ENCODE measurements at regions not wholly inside any gene's neighbourhood (a gene's known extent, or its start where the extent isn't known, plus 50 kb on each side); places are given as distances from the start of the nearest gene placed in this dataset.

GRCh38 chr2:8159211-8159965, 522.5 kb upstream of the ID2 start:
- Histone ChIP-seq H3K4me3 (no peak overlapping the region), H3K27ac (no peak overlapping the region)

- no peak overlapping the region for H3K27ac ChIP-seq
- no peak overlapping the region for H3K4me3 ChIP-seq
Observed at GRCh38 chr2:8159966-8160603, 521.8 kb upstream of the ID2 start.

GRCh38 chr2:8160959-8161358, 520.9 kb upstream of the ID2 start:
- Histone ChIP-seq H3K4me3 (no peak overlapping the region), H3K27ac (no peak overlapping the region)

DNA sequence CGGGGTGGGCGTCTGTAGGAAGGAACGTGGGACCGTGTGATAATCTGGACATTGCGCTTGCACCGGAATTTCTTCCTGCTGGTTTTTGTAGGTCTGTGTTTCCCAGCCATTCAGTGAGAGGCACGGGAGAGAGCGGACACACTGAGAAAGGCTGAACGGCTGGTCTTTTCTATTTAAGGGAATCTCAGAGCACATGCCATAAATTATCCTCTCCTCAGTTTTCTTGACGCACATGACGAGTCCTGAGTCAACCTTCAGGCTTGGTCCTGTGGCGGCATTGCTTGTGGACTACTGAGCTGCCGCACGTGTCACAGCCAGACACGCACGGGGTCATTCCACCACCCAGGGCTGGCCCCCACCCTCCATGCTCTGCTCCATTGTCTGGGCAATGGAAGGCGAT, 519.3 kb upstream of the ID2 start:
- no peak overlapping the region for H3K4me3 ChIP-seq
- no peak overlapping the region for H3K27ac ChIP-seq

GRCh38 chr2:8165550-8165949, 516.3 kb upstream of the ID2 start:
- Histone ChIP-seq H3K27ac (no peak overlapping the region), H3K4me3 (no peak overlapping the region)

DNA sequence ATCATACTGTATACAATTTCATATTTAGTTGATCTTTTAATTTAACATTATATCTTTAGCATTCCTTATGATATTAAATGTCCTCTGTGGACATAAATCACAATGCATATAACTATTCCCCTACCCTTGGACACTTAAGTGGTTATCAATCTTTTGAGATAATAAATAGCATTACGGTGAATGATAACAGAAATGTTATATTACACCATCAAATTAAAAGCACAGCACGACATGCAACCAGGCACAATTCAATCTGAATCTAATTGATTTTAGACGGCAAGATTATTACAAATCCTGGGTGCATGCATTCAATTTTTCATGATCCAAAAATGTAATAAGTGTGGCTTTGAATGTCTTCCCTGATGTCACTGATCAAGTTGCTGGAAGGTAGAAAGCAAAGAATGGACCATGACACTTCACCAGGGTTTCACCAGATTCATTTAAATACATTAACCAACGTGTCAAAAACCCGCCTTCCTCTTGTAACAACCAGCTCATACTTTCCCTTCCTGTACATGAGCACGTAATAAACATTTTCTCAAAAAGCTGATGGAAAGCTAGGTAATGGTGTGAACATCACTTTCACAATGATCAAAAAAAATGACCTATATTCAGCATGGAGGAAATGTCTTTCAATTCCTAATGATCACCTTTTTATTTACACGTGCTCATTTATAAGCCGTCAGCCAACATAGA, 513.7 kb upstream of the ID2 start:
- H3K4me3 ChIP-seq, result no peak overlapping the region
- no peak overlapping the region for H3K27ac ChIP-seq

DNA sequence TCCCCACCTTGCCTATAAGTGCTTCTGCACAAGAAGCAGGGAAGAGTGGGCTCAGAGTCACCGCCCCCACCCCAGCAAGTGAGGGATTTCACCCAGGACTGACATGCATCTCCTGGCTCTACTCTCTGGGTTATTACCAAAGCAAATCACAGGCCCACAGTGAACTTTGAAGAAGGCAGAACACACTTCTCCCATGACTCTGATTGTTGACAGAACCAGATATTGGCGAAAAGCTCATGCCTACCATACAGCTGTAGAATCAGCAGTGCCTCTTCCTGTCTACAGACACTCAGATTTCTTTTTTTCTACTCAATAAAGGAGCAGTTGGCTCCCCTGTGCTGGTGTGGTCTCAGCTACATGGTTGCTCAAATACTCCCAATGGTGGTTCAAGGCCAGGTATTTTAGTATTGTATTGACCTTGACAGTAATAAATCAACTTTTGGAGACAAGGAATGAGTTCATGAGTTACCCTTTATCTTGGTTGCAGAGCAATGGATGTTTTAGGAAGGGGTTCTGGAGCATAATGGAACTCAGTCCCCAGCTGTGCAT, 512.9 kb upstream of the ID2 start:
- H3K4me3 ChIP-seq, result no peak overlapping the region
- H3K27ac ChIP-seq, result no peak overlapping the region

DNA sequence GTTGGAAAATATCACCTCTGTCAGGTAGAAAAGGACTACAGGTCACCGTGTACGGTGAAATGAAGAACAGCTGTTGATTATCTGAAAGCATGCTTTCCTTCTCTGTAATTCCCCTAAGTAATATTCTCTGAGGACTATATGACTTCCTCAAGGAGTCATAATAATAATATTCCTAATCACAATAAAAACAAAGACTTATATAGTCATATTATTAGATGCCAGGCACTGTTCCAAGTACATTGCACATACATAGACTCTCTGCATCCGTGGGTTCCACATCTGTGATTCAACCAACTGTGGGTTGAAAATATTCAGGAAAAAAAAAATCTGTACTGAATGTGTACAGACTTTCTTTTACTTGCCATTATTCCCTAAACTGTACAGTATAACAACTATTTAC, 512.4 kb upstream of the ID2 start:
- Histone ChIP-seq H3K27ac (no peak overlapping the region), H3K4me3 (no peak overlapping the region)

DNA sequence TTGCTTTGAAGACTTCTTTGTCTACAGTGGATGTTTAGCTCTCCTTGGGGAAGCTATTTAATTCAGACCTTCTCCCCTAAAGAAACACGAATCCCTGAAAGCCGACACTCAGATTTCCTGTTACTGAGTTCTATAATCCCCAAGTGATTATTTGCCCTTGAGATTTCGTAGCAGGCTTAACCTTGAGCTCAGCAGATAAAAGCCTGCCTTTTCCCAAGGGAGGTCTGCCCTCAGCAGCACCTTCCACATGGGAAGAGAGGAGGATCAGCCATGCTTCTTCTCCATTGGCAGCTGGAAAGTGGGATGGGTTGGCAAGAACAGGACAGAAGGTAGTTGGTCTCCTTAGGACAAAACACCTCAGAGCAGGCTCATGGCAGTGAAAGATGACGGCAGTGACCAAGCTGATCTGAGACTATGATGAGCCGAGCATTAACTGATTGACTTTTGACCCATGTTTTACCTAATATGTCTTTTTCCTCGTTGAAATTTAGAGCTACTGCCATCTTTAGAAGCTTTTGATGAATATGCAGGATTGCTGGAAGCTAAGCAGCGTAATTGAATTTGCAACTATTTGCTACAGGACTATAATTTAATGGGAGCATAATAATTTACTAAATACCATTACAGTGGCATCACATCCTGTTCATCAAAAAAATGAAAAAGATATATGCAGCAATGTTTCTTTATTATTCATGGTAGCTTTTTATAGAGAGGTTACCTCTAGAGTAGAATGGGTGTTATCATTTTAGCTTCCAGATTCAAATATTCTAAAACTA, 511.1 kb upstream of the ID2 start:
- Histone ChIP-seq H3K27ac (no peak overlapping the region), H3K4me3 (no peak overlapping the region)

- no peak overlapping the region for H3K4me3 ChIP-seq
Observed at GRCh38 chr2:8171608-8172007, 510.2 kb upstream of the ID2 start.

DNA sequence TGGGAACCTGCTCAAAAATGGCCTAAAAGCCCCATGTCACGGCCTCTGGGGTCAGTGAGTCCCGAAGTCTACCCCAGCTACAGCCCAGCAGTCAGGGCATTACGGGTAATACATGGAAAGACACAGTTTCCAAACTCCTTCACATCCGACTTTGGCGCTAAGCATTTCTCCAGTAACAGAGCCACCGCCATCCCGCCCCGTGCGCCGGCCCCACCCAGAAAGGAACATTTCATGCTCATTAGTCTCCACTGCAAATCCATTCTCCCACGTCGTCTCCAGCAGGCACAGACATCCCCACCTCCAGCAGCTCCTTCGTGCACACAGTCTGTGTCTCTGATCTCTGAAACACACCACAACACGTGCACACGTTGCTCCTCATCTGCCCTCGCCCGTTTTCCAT, 509.2 kb upstream of the ID2 start:
- H3K4me3 ChIP-seq, result no peak overlapping the region
- no peak overlapping the region for H3K27ac ChIP-seq

More at GRCh38 chr2:8171608-8172007, 510.2 kb upstream of the ID2 start:
- no peak overlapping the region for H3K27ac ChIP-seq

GRCh38 chr2:8174641-8175257, 507.1 kb upstream of the ID2 start:
- Histone ChIP-seq H3K4me3 (no peak overlapping the region), H3K27ac (no peak overlapping the region)

DNA sequence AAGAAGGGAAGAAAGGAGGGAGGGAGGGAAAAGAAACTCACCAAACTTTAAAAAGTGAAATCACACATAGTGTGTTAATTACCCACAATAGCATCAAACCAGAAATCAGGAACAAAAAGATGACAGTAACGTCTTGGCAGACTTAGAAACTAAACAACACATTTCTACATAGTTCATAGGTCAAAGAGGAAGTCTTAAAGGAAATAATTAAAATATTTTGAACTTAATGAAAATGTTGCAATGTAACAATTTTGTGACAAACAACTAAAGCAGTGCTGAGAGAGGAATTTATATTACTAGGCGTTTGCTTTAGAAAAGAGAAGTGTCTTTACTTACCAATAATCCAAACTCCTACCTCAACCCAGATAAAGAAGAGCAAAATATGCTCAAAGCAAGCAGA, 505.0 kb upstream of the ID2 start:
- peak overlapping the region in 1 of 21 experiments; percentile 26 for H3K27ac ChIP-seq
- H3K4me3 ChIP-seq, result no peak overlapping the region

GRCh38 chr2:8177566-8177965, 504.3 kb upstream of the ID2 start:
- no peak overlapping the region for H3K4me3 ChIP-seq
- H3K27ac ChIP-seq, result no peak overlapping the region

DNA sequence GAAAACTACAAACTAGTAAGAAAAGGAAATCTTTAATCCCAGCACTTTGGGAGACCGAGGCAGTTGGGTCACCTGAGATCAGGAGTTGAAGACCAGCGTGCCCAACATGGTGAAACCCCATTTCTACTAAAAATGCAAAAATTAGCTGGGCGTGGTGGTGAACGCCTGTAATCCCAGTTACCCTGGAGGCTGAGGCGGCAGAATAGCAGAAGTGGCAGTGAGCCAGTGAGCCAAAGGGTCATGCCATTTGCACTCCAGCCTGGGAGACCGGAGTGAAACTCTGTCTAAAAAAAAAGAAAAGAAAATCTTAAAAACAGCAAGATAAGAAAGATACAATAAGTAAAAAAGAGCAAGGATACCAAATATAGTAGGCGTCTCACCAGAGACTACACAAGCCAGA, 502.9 kb upstream of the ID2 start:
- Histone ChIP-seq H3K4me3 (no peak overlapping the region), H3K27ac (no peak overlapping the region)

- H3K27ac ChIP-seq, result no peak overlapping the region
- H3K4me3 ChIP-seq, result no peak overlapping the region
Observed at GRCh38 chr2:8189316-8189715, 492.5 kb upstream of the ID2 start.

DNA sequence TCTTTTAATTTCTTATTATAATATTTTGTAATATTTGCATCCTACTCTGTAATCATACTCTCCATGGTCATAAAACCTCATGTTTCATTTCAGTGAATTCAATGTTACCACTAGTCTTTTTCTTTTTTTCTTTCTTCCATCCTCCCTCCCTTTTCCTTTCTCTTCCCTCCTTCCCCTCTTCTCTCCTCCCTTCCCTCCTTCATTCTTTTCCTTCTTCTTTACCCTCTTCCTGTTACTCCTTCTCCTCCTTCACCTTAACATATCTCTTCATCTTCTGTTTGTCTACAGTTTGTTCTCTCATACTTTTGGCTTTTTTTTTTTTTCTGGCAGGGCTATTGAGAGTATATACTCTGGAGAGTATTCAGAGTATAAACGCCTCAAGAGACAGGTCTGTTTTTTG, 491.6 kb upstream of the ID2 start:
- H3K4me3 ChIP-seq, result no peak overlapping the region
- no peak overlapping the region for H3K27ac ChIP-seq

DNA sequence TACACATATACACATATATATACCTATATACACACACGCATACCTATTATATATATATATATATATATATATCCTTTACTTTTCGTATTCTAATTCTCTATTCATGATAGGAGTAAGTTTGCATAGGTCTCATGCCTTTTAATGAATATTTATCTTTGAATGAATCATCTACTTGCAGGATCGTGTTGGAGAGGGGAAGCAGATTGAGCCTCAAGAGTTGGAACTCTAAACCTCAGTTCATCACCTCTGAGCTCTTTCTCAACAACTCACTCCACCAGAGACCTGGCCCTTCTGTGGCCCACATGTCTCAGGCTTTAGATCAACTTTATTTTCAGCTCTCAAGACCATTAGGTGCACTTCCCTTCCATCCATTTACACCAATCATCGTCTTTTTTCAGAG, 490.4 kb upstream of the ID2 start:
- no peak overlapping the region for H3K4me3 ChIP-seq
- H3K27ac ChIP-seq, result no peak overlapping the region

GRCh38 chr2:8193146-8193545, 488.7 kb upstream of the ID2 start:
- Histone ChIP-seq H3K4me3 (no peak overlapping the region), H3K27ac (no peak overlapping the region)
